Adrenal gland (tissue), 5 donors: ENCODE measurements at regions not wholly inside any gene's neighbourhood (a gene's known extent, or its start where the extent isn't known, plus 50 kb on each side); places are given as distances from the start of the nearest gene placed in this dataset.

ENCODE experiments used
- CTCF ChIP-seq, 6 experiments: fragments of 450-650 bp in 4 of 6; fragments of 200-600 bp in 2 of 6; sonication (generic) in 1 of 6; IDR thresholded peaks; 1 replicate in 5 of 6; 2 replicates in 1 of 6; pipeline versions ENCODE4 v1.5.1 to v1.8.0; 2016 to 2021; ENCODE audit warnings: antibody characterized with exemption in 6 of 6, mild to moderate bottlenecking in 2 of 6, moderate library complexity in 1 of 6
- POLR2A ChIP-seq, 2 donors: fragments of 450-650 bp; IDR thresholded peaks; one replicate each; pipeline ENCODE4 v1.6.1; 2017; ENCODE audit warnings: antibody characterized with exemption in 2 of 2, mild to moderate bottlenecking in 2 of 2, moderate library complexity in 1 of 2
- donor health status: DM: no; HTN: no; CAD: no.

GRCh38 chr2:75892490-75892889 is 181.8 kb upstream of the GCFC2 start:
- no peak for TF ChIP-seq CTCF (IDR thresholded peaks at IDR 0.05)
- no peak for TF ChIP-seq POLR2A (IDR thresholded peaks at IDR 0.05)
